HL-60 (cell line): ENCODE measurements at regions not wholly inside any gene's neighbourhood (a gene's known extent, or its start where the extent isn't known, plus 50 kb on each side); places are given as distances from the start of the nearest gene placed in this dataset.

ENCODE experiments used
- DNase-seq, 2 experiments: peaks; one replicate each; pipeline ENCODE4 v3.0.0-alpha.2; 2010 to 2020; ENCODE audit warnings: low read depth in 1 of 2, low spot score in 1 of 2
- H3K27ac ChIP-seq: fragments of 250-450 bp; sonication (Bioruptor Pico); replicated peaks from 2 replicates; pipeline ENCODE4 v1.5.1; 2020; ENCODE audit warnings: mild to moderate bottlenecking, moderate library complexity
- H3K27me3 ChIP-seq: fragments of 250-450 bp; sonication (Bioruptor Pico); 2 replicates; pipeline ENCODE4 v1.5.1; 2021; ENCODE audit warnings: mild to moderate bottlenecking, moderate library complexity; ENCODE audit not compliant: insufficient read depth, poor library complexity, severe bottlenecking
- H3K4me3 ChIP-seq: replicated peaks from 2 replicates; pipeline ENCODE4 v1.5.1; 2011; ENCODE audit warnings: mild to moderate bottlenecking, control low read depth, low read length; ENCODE audit not compliant: insufficient read depth
- GABPA ChIP-seq: IDR thresholded peaks from 2 replicates; pipeline ENCODE4 v1.6.1; 2012; ENCODE audit warnings: low read depth
- POLR2AphosphoS5 ChIP-seq: IDR thresholded peaks from 2 replicates; pipeline ENCODE4 v1.6.1; 2012; ENCODE audit warnings: low read depth
- REST ChIP-seq: IDR thresholded peaks from 2 replicates; pipeline ENCODE4 v1.6.1; 2012; ENCODE audit warnings: low read depth; ENCODE audit not compliant: insufficient replicate concordance
- SPI1 ChIP-seq: IDR thresholded peaks from 2 replicates; pipeline ENCODE4 v1.6.1; 2012; ENCODE audit warnings: low read depth, mild to moderate bottlenecking, borderline replicate concordance
- TF ChIP-seq, protein P1 (sequence below): IDR thresholded peaks from one replicate; pipeline ENCODE4 v1.5.1; 2011; ENCODE audit warnings: low read length, control low read depth, inconsistent platforms; ENCODE audit not compliant: insufficient read depth

DNA sequence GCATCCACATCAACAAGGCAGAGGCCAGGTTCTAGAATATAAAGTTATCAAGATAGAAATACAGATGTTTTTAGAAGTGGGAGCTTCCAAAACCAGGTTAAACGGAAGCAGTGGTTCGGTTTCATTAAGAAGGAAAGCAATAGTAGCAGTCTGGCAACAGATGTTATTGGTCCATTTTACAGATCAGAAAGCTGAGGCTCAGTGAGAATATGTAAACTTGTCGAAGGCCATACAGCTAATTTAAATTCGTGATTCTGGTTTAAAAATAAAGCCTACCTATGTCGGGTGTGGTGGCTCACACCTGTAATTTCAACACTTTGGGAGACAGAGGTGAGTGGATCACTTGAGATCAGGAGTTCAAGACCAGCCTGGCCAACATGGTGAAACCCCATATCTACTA is 160.6 kb downstream of the ARRDC3 start:
- H3K27me3 ChIP-seq, result no peaks in the 10 kb centered on the region
- TF ChIP-seq GABPA (no peak), POLR2AphosphoS5 (no peak), SPI1 (no peak), REST (no peak)
- TF ChIP-seq, protein P1, sequence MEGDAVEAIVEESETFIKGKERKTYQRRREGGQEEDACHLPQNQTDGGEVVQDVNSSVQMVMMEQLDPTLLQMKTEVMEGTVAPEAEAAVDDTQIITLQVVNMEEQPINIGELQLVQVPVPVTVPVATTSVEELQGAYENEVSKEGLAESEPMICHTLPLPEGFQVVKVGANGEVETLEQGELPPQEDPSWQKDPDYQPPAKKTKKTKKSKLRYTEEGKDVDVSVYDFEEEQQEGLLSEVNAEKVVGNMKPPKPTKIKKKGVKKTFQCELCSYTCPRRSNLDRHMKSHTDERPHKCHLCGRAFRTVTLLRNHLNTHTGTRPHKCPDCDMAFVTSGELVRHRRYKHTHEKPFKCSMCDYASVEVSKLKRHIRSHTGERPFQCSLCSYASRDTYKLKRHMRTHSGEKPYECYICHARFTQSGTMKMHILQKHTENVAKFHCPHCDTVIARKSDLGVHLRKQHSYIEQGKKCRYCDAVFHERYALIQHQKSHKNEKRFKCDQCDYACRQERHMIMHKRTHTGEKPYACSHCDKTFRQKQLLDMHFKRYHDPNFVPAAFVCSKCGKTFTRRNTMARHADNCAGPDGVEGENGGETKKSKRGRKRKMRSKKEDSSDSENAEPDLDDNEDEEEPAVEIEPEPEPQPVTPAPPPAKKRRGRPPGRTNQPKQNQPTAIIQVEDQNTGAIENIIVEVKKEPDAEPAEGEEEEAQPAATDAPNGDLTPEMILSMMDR, result no peak
- no peak for DNase-seq
- H3K4me3 ChIP-seq, result no peak overlapping the region
- H3K27ac ChIP-seq, result no peak overlapping the region

DNA sequence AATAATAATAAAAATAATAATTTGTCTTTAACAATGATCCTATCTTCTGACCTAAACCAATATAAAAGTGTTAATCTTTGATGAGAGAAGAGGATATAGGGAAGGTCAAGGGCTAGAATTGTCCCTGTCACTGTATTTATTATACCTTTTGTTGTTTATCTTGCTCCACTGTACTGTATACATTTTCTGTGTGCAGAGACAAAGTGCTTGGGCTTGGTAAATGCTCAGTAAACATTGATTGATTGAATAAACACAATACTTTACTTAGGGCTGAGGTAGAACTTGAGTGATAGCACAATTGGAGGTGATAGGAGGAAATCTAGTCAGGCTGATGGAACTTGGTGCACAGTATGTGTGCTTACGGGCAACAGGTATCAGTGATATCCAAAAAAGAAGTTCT is 161.2 kb downstream of the ARRDC3 start:
- no peak overlapping the region for H3K4me3 ChIP-seq
- no peak overlapping the region for H3K27ac ChIP-seq
- H3K27me3 ChIP-seq, result no peaks in the 10 kb centered on the region
- no peak for TF ChIP-seq GABPA
- TF ChIP-seq, protein P1, result no peak
- TF ChIP-seq SPI1, result no peak
- TF ChIP-seq POLR2AphosphoS5, result no peak
- TF ChIP-seq REST, result no peak
- no peak for DNase-seq

- no peak for DNase-seq
- no peaks in the 10 kb centered on the region for H3K27me3 ChIP-seq
- peak overlapping the region; percentile 82 for H3K27ac ChIP-seq
- H3K4me3 ChIP-seq, result no peak overlapping the region
- TF ChIP-seq POLR2AphosphoS5 (no peak), GABPA (no peak), REST (no peak), SPI1 (no peak)
- TF ChIP-seq, protein P1, result no peak
These were observed 163.2 kb downstream of the ARRDC3 start for GRCh38 chr5:91219803-91220371.
